ENCODE measurements at regions not wholly inside any gene's neighbourhood (a gene's known extent, or its start where the extent isn't known, plus 50 kb on each side); places are given as distances from the start of the nearest gene placed in this dataset.

DNA sequence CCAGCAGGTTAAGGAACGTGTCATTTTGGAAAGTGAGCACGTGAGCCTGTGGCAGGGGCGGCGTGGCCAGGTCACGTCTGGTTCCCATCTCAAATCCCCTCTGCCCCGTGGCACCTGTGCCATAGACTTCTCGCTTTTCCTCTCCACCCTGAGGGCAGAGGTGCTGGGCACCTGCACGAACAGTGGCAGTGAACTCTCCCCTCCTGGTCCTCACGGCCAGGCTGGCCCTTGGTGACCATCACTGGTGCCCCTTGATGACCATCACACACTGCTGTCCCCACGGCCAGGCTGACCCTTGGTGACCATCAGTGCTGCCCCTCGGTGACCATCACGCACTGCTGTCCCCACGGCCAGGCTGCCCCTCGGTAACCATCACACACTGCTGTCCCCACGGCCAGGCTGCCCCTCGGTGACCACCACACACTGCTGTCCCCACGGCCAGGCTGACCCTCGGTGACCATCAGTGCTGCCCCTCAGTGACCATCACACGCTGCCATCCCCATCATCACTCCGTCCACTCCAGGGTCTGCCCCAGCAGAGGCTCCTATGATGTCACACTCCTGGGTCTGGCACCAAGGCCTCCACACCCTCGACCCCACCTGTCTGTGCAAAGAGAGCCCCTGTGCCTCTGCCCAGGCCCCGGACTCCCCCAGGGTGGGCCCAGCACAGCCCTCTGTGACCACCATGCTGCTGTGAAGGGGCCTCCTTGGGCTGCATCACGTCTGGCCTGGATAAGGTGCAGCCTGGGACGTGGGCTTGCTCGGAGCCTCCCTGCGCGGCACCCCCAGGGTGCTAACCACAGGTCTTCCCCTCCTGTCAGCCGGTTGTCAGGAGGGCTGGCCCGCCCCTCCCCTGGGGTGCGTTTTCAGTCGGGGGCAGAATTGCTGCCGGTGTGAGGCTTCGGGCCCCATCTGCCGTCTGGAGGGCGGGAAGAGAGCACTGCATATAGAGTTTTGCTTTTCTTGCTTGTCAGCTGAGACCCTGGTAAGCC is 738.6 kb downstream of the BRD1 start:
- H3K4me3 ChIP-seq (ENCODE audit: insufficient read depth, low read length, poor library complexity, severe bottlenecking) = no peak overlapping the region
- no peaks in the 10 kb centered on the region for H4K20me1 ChIP-seq (ENCODE audit: low read depth, low read length)
- TF ChIP-seq, protein P1, sequence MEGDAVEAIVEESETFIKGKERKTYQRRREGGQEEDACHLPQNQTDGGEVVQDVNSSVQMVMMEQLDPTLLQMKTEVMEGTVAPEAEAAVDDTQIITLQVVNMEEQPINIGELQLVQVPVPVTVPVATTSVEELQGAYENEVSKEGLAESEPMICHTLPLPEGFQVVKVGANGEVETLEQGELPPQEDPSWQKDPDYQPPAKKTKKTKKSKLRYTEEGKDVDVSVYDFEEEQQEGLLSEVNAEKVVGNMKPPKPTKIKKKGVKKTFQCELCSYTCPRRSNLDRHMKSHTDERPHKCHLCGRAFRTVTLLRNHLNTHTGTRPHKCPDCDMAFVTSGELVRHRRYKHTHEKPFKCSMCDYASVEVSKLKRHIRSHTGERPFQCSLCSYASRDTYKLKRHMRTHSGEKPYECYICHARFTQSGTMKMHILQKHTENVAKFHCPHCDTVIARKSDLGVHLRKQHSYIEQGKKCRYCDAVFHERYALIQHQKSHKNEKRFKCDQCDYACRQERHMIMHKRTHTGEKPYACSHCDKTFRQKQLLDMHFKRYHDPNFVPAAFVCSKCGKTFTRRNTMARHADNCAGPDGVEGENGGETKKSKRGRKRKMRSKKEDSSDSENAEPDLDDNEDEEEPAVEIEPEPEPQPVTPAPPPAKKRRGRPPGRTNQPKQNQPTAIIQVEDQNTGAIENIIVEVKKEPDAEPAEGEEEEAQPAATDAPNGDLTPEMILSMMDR (IDR thresholded peaks at IDR 0.05; ENCODE audit: insufficient read depth, low read length, poor library complexity, severe bottlenecking) = no peak
- TF ChIP-seq EZH2phosphoT487 (conservative IDR thresholded peaks at IDR 0.05; ENCODE audit: low read length) = no peak
- H3F3A ChIP-seq (ENCODE audit: insufficient read depth) = no peaks in the 10 kb centered on the region
- no peak overlapping the region for H3K9ac ChIP-seq (ENCODE audit: low read length)
- no peaks in the 10 kb centered on the region for H3K36me3 ChIP-seq (ENCODE audit: low read length)
- H3K4me2 ChIP-seq (ENCODE audit: low read depth, low read length, poor library complexity, severe bottlenecking) = no peak overlapping the region
- no peaks in the 10 kb centered on the region for H3K27me3 ChIP-seq (ENCODE audit: low read length)
- H3K79me2 ChIP-seq (ENCODE audit: insufficient read depth, low read length) = no peaks in the 10 kb centered on the region
- no peaks in the 10 kb centered on the region for H3K9me3 ChIP-seq (ENCODE audit: insufficient read depth, low read length)
- H2AFZ ChIP-seq (ENCODE audit: low read depth, low read length, severe bottlenecking) = no peak overlapping the region
- H3K9me2 ChIP-seq (replicated peaks; ENCODE audit: insufficient read depth, low read length) = no peaks in the 10 kb centered on the region
- H3K27ac ChIP-seq (ENCODE audit: low read depth, low read length) = no peak overlapping the region

DNA sequence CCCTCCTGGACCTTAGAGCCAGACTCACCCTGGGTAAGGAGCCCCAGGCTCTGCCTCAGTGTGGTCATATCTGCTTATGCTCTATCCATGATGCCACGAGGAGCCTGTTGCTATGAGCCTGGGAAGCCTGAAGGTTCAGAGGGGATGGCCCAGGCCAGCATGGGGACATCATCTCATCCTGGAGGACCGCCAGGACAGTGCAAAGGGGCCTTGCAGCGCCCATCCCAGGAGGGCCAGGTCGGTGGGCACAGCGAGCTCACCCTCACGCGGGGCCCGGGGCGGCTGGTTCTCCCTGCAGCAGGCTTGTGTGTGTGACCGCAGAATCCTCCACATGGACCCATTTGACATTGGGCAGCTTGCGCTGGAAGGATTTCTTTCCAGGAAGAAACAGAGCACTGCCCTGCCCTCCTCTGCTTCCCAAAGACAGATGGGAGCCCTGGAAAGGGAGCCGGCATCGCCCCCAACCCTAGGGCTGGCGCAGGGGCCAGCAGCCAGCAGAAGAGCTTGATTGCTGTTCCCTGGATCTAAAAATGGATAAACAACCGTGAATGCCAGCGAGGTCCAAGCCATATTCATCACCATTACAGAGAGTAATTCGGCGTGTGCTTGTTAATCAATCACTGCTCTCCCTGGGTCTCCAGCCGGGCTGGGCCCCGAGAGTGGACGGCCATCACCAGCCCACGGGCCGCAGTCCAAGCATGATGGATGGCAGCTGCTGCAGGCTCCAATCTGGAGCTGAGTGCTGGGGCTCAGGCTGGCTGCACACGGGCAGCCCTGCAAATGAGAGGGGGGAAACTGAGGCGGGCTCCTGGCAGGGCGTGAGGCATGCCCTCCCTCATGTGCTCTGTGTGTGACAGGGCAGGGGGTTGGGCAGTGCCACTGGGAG is 739.7 kb downstream of the BRD1 start:
- Histone ChIP-seq H3K36me3 (ENCODE audit: low read length) (no peaks in the 10 kb centered on the region), H3K9ac (ENCODE audit: low read length) (no peak overlapping the region), H3K9me3 (ENCODE audit: insufficient read depth, low read length) (no peaks in the 10 kb centered on the region), H3K27me3 (ENCODE audit: low read length) (no peaks in the 10 kb centered on the region), H3K4me2 (ENCODE audit: low read depth, low read length, poor library complexity, severe bottlenecking) (no peak overlapping the region), H3K27ac (ENCODE audit: low read depth, low read length) (no peak overlapping the region), H3K9me2 (replicated peaks; ENCODE audit: insufficient read depth, low read length) (no peaks in the 10 kb centered on the region), H2AFZ (ENCODE audit: low read depth, low read length, severe bottlenecking) (no peak overlapping the region), H4K20me1 (ENCODE audit: low read depth, low read length) (no peaks in the 10 kb centered on the region), H3F3A (ENCODE audit: insufficient read depth) (no peaks in the 10 kb centered on the region), H3K79me2 (ENCODE audit: insufficient read depth, low read length) (no peaks in the 10 kb centered on the region), H3K4me3 (ENCODE audit: insufficient read depth, low read length, poor library complexity, severe bottlenecking) (no peak overlapping the region)
- TF ChIP-seq, protein P1 (IDR thresholded peaks at IDR 0.05; ENCODE audit: insufficient read depth, low read length, poor library complexity, severe bottlenecking) = no peak
- TF ChIP-seq EZH2phosphoT487 (conservative IDR thresholded peaks at IDR 0.05; ENCODE audit: low read length) = no peak

DNA sequence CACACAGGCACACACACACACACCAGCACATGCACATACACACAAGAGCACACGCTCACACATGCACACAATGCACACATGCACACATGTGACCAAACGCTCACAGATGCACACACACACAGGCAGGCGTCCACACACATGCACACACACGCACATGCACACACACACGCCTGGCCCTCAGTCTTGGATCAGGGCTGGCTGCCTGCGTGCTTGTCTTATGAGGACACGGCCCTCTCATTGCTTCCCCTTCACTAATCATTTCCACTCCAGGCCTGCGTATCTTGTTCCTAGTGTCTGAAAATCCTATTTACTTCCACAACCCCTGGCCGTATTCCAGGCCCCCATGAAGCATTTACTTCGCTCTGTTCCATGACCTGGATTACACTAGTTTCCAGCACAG is 740.5 kb downstream of the BRD1 start:
- Histone ChIP-seq H3K79me2 (ENCODE audit: insufficient read depth, low read length) (no peaks in the 10 kb centered on the region), H2AFZ (ENCODE audit: low read depth, low read length, severe bottlenecking) (no peak overlapping the region), H3K4me2 (ENCODE audit: low read depth, low read length, poor library complexity, severe bottlenecking) (no peak overlapping the region), H3K9me2 (replicated peaks; ENCODE audit: insufficient read depth, low read length) (no peaks in the 10 kb centered on the region), H3K36me3 (ENCODE audit: low read length) (no peaks in the 10 kb centered on the region), H3K9me3 (ENCODE audit: insufficient read depth, low read length) (no peaks in the 10 kb centered on the region), H4K20me1 (ENCODE audit: low read depth, low read length) (no peaks in the 10 kb centered on the region), H3K9ac (ENCODE audit: low read length) (no peak overlapping the region), H3K27me3 (ENCODE audit: low read length) (no peaks in the 10 kb centered on the region), H3K4me3 (ENCODE audit: insufficient read depth, low read length, poor library complexity, severe bottlenecking) (no peak overlapping the region), H3K27ac (ENCODE audit: low read depth, low read length) (no peak overlapping the region), H3F3A (ENCODE audit: insufficient read depth) (no peaks in the 10 kb centered on the region)
- TF ChIP-seq EZH2phosphoT487 (conservative IDR thresholded peaks at IDR 0.05; ENCODE audit: low read length) = no peak
- TF ChIP-seq, protein P1 (IDR thresholded peaks at IDR 0.05; ENCODE audit: insufficient read depth, low read length, poor library complexity, severe bottlenecking) = no peak
